H9 (cell line): ENCODE measurements at regions not wholly inside any gene's neighbourhood (a gene's known extent, or its start where the extent isn't known, plus 50 kb on each side); places are given as distances from the start of the nearest gene placed in this dataset.

Experiments
- DNase-seq: peaks from one replicate; pipeline ENCODE4 v3.0.0-alpha.2; 2017
- H2AFZ ChIP-seq: one replicate; pipeline ENCODE4 v1.6.1; 2013; ENCODE audit warnings: mild to moderate bottlenecking, low read length, control low read depth, moderate library complexity
- H2AK5ac ChIP-seq: 2 replicates; pipeline ENCODE4 v1.6.1; 2013; ENCODE audit warnings: low read length, control low read depth, mixed read lengths; ENCODE audit not compliant: insufficient read length
- H2BK120ac ChIP-seq: one replicate; pipeline ENCODE4 v1.6.1; 2013; ENCODE audit warnings: low read depth, mild to moderate bottlenecking, low read length, control low read depth, inconsistent platforms; ENCODE audit not compliant: poor library complexity, severe bottlenecking
- H2BK12ac ChIP-seq: 2 replicates; pipeline ENCODE4 v1.6.1; 2013; ENCODE audit warnings: low read length, control low read depth, mixed read lengths, low read depth; ENCODE audit not compliant: insufficient read length
- H2BK15ac ChIP-seq: 2 replicates; pipeline ENCODE4 v1.6.1; 2013; ENCODE audit warnings: low read depth, low read length, control low read depth
- H2BK20ac ChIP-seq: one replicate; pipeline ENCODE4 v1.6.1; 2013; ENCODE audit warnings: low read depth, mild to moderate bottlenecking, low read length, control low read depth, inconsistent platforms; ENCODE audit not compliant: poor library complexity, severe bottlenecking
- H2BK5ac ChIP-seq: 2 replicates; pipeline ENCODE4 v1.6.1; 2013; ENCODE audit warnings: low read length, control low read depth, mixed read lengths; ENCODE audit not compliant: insufficient read length
- H3K14ac ChIP-seq: 2 replicates; pipeline ENCODE4 v1.6.1; 2013; ENCODE audit warnings: low read length, control low read depth; ENCODE audit not compliant: insufficient read depth
- H3K18ac ChIP-seq: 2 replicates; pipeline ENCODE4 v1.6.1; 2013; ENCODE audit warnings: low read depth, mild to moderate bottlenecking, mixed read lengths, low read length, control low read depth; ENCODE audit not compliant: insufficient read length
- H3K23ac ChIP-seq: 2 replicates; pipeline ENCODE4 v1.6.1; 2013; ENCODE audit warnings: low read length, control low read depth, mixed read lengths, low read depth; ENCODE audit not compliant: insufficient read length
- H3K23me2 ChIP-seq: 2 replicates; pipeline ENCODE4 v1.6.1; 2013; ENCODE audit warnings: low read depth, mild to moderate bottlenecking, mixed read lengths, low read length, control low read depth; ENCODE audit not compliant: insufficient read length, poor library complexity, severe bottlenecking
- H3K27ac ChIP-seq: 2 replicates; pipeline ENCODE4 v1.5.1; 2013; ENCODE audit warnings: low read length, control low read depth, mixed read lengths, low read depth; ENCODE audit not compliant: insufficient read length
- H3K27me3 ChIP-seq: 2 replicates; pipeline ENCODE4 v1.6.1; 2013; ENCODE audit warnings: low read length, control low read depth, inconsistent platforms; ENCODE audit not compliant: insufficient read depth
- H3K4ac ChIP-seq: 2 replicates; pipeline ENCODE4 v1.6.1; 2013; ENCODE audit warnings: low read depth, mild to moderate bottlenecking, control low read depth, inconsistent platforms, low read length, moderate library complexity
- H3K4me1 ChIP-seq: 2 replicates; pipeline ENCODE4 v1.6.1; 2013; ENCODE audit warnings: low read length, control low read depth, inconsistent platforms; ENCODE audit not compliant: insufficient read depth
- H3K4me2 ChIP-seq: 2 replicates; pipeline ENCODE4 v1.6.1; 2013; ENCODE audit warnings: low read length, control low read depth, mixed read lengths; ENCODE audit not compliant: insufficient read length, insufficient read depth
- H3K56ac ChIP-seq: 2 replicates; pipeline ENCODE4 v1.6.1; 2013; ENCODE audit warnings: low read depth, mild to moderate bottlenecking, mixed read lengths, low read length, control low read depth; ENCODE audit not compliant: insufficient read length
- H3K79me1 ChIP-seq: 2 replicates; pipeline ENCODE4 v1.6.1; 2013; ENCODE audit warnings: low read depth, mild to moderate bottlenecking, moderate library complexity, low read length, control low read depth, inconsistent platforms; ENCODE audit not compliant: insufficient read depth, poor library complexity, severe bottlenecking
- H3K79me2 ChIP-seq: 2 replicates; pipeline ENCODE4 v1.6.1; 2013; ENCODE audit warnings: low read length, control low read depth, inconsistent platforms; ENCODE audit not compliant: insufficient read depth
- H3K9ac ChIP-seq: 2 replicates; pipeline ENCODE4 v1.6.1; 2013; ENCODE audit warnings: low read length, control low read depth, mixed read lengths; ENCODE audit not compliant: insufficient read length; ENCODE audit errors: extremely low read depth
- H3K9me3 ChIP-seq: one replicate; pipeline ENCODE4 v1.6.1; 2013; ENCODE audit warnings: low read depth, low read length, inconsistent platforms; ENCODE audit not compliant: control insufficient read depth
- H3T11ph ChIP-seq: one replicate; pipeline ENCODE4 v1.6.1; 2013; ENCODE audit warnings: mild to moderate bottlenecking, low read length, control low read depth, inconsistent platforms
- H4K20me1 ChIP-seq: one replicate; pipeline ENCODE4 v1.6.1; 2013; ENCODE audit not compliant: control insufficient read depth, insufficient read length, insufficient read depth
- H4K5ac ChIP-seq: 2 replicates; pipeline ENCODE4 v1.6.1; 2013; ENCODE audit warnings: low read depth, mild to moderate bottlenecking, mixed read lengths, low read length, control low read depth; ENCODE audit not compliant: insufficient read length
- H4K8ac ChIP-seq: replicated peaks from 2 replicates; pipeline ENCODE4 v1.6.1; 2013; ENCODE audit warnings: low read length, control low read depth, mixed read lengths, low read depth; ENCODE audit not compliant: insufficient read length
- H4K91ac ChIP-seq: 2 replicates; pipeline ENCODE4 v1.6.1; 2013; ENCODE audit warnings: low read depth, mild to moderate bottlenecking, moderate library complexity, mixed read lengths, low read length, control low read depth; ENCODE audit not compliant: insufficient read length
- H3K27ac Mint-ChIP-seq, 3 experiments: 2 replicates in 2 of 3; 3 replicates in 1 of 3; pipeline ENCODE4 v1.8.0; 2020 to 2021; ENCODE audit warnings: mixed read lengths in 3 of 3, mild to moderate bottlenecking in 1 of 3, moderate library complexity in 1 of 3
- H3K27me3 Mint-ChIP-seq: 2 replicates; pipeline ENCODE4 v1.8.0; 2021; ENCODE audit warnings: low read depth, mild to moderate bottlenecking, moderate library complexity, mixed read lengths
- H3K36me3 Mint-ChIP-seq, 3 experiments: 2 replicates in 2 of 3; 3 replicates in 1 of 3; pipeline ENCODE4 v1.8.0; 2020 to 2021; ENCODE audit warnings: low read depth in 3 of 3, mixed read lengths in 3 of 3; ENCODE audit not compliant: insufficient read depth in 1 of 3
- H3K4me1 Mint-ChIP-seq, 2 experiments: 2 replicates each; pipeline ENCODE4 v1.8.0; 2020; ENCODE audit warnings: mixed read lengths in 2 of 2
- H3K4me3 Mint-ChIP-seq, 2 experiments: 2 replicates in 1 of 2; 3 replicates in 1 of 2; pipeline ENCODE4 v1.8.0; 2020 to 2021; ENCODE audit warnings: mild to moderate bottlenecking in 2 of 2, mixed read lengths in 2 of 2, moderate library complexity in 1 of 2
- H3K9me3 Mint-ChIP-seq, 2 experiments: 2 replicates in 1 of 2; 3 replicates in 1 of 2; pipeline ENCODE4 v1.8.0; 2020; ENCODE audit warnings: mild to moderate bottlenecking in 2 of 2, mixed read lengths in 2 of 2, moderate library complexity in 1 of 2
- WGBS: extraction: QIAGEN DNeasy Blood & Tissue Kit; methylation state at CpG from one replicate; pipeline ENCODE4 v1.1.7; 2013; ENCODE audit warnings: missing lambda C conversion rate, low lambda C conversion rate, mixed read lengths; ENCODE audit not compliant: insufficient read length; ENCODE audit errors: extremely low coverage; 5-methylcytosine and 5-hydroxymethylcytosine counted together
- TF ChIP-seq, protein P1 (sequence below): fragments of 200-600 bp; sonication (generic); conservative IDR thresholded peaks from 3 replicates; pipeline ENCODE4 v1.8.0; 2021; ENCODE audit warnings: antibody characterized with exemption, mild to moderate bottlenecking

DNA sequence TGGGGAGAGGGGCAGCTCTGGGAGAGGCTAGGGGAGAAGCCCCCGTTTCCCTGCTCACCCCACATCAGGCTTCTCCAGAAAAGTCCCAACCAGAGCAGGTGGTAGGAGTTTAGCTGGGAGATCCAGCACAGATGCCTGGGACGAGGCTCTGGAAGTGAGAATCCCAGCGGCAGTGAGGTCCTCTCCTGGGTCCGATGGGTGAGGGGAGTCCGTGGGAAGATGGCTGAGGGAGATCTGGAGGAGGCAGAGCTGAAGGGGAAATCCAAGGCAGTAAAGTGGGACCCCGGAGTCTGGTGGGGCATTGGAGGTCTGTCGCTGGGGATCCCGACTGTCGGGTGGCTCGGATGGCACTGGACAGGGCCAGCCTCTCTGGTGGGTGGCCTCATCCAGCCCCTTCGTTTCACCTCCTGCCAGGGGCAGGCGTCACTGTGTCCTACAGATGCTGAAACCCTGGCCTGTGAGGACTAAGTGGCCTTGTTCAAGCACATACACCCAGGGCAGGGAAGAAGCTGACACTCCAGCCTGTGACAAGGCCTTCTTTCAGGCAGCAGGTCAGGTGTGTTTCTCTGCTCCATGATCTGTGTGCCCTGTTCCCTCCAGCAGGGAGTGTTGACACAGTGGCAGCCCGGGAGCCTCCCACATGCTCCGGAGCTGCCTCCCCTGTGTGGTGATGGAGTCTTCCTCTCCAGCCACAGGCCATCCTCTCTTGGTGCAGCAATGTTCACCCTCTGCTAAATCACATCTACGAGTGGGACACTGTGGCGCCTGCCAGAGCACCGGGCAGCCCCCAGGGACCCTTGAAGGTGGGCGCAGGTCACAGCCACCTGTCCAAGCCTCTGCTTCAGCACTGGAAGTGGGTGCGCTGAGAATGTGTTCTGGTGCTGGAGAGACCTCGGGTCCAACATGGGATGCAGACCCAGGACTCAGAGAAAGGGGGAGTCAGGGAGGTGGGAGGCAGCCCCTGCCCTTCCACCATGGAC, 850.8 kb downstream of the BRD1 start:
- Histone ChIP-seq H4K91ac (no peak overlapping the region), H3K4ac (no peak overlapping the region), H3K56ac (no peak overlapping the region), H2BK20ac (no peak overlapping the region), H2AK5ac (no peak overlapping the region), H3K79me1 (no peaks in the 10 kb centered on the region), H3K27me3 (no peaks in the 10 kb centered on the region), H4K8ac (peak overlapping the region; percentile 9), H2BK5ac (no peak overlapping the region), H3K14ac (no peak overlapping the region; the same call in 1 of the 2 replicates), H3K9me3 (no peaks in the 10 kb centered on the region), H4K5ac (no peak overlapping the region), H2BK12ac (no peak overlapping the region), H2BK120ac (no peak overlapping the region), H3T11ph (no peak overlapping the region), H3K4me1 (no peaks in the 10 kb centered on the region), H3K23ac (no peak overlapping the region), H3K23me2 (no peaks in the 10 kb centered on the region), H3K18ac (no peak overlapping the region), H4K20me1 (no peaks in the 10 kb centered on the region), H3K79me2 (no peaks in the 10 kb centered on the region), H3K27ac (no peak overlapping the region), H3K4me2 (no peak overlapping the region), H2AFZ (no peak overlapping the region), H3K9ac (no peak overlapping the region), H2BK15ac (no peak overlapping the region)
- Mint-ChIP-seq H3K4me1 (peaks cover 20 to 23% of the 10 kb centered on the region in 2 experiments), H3K27me3 (peaks cover 20% of the 10 kb centered on the region), H3K9me3 (peaks cover 10 to 11% of the 10 kb centered on the region in 2 experiments), H3K36me3 (peaks cover 2 to 8% (median 2%) of the 10 kb centered on the region in 3 experiments; a peak in 5 of 7 replicates), H3K4me3 (no peak overlapping the region), H3K27ac (no peak overlapping the region)
- WGBS = no CpG with 5 or more reads among the region's 20 CpGs
- no peak for DNase-seq
- TF ChIP-seq, protein P1, sequence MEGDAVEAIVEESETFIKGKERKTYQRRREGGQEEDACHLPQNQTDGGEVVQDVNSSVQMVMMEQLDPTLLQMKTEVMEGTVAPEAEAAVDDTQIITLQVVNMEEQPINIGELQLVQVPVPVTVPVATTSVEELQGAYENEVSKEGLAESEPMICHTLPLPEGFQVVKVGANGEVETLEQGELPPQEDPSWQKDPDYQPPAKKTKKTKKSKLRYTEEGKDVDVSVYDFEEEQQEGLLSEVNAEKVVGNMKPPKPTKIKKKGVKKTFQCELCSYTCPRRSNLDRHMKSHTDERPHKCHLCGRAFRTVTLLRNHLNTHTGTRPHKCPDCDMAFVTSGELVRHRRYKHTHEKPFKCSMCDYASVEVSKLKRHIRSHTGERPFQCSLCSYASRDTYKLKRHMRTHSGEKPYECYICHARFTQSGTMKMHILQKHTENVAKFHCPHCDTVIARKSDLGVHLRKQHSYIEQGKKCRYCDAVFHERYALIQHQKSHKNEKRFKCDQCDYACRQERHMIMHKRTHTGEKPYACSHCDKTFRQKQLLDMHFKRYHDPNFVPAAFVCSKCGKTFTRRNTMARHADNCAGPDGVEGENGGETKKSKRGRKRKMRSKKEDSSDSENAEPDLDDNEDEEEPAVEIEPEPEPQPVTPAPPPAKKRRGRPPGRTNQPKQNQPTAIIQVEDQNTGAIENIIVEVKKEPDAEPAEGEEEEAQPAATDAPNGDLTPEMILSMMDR = no peak
